CD4-positive, alpha-beta T cell (primary cell): ENCODE measurements at regions not wholly inside any gene's neighbourhood (a gene's known extent, or its start where the extent isn't known, plus 50 kb on each side); places are given as distances from the start of the nearest gene placed in this dataset.

Experiments used
- ATAC-seq: fragments of 200-7000 bp; cut with Tn5 transposase; one replicate; pipeline ENCODE4 v1.10.0; 2022; ENCODE audit warnings: mild to moderate bottlenecking; ENCODE audit not compliant: poor library complexity
- CTCF ChIA-PET: fragments of 350-600 bp; sonication (Branson Sonifier 250); formaldehyde crosslinking; loops from one replicate; lab custom pipeline; 2021; ENCODE audit warnings: antibody characterized with exemption, inconsistent platforms; lab: Charles Lee
- POLR2A ChIA-PET: fragments of 350-600 bp; sonication (Branson Sonifier 250); formaldehyde crosslinking; loops from one replicate; lab custom pipeline; 2021; ENCODE audit warnings: antibody characterized with exemption, inconsistent platforms; lab: Charles Lee
- DNase-seq, 14 experiments: peaks; one replicate each; pipeline ENCODE4 v3.0.0-alpha.2; 2013 to 2020; ENCODE audit warnings: mixed read lengths in 2 of 14
- H3K27ac ChIP-seq, 2 donors: one replicate each; pipeline versions ENCODE4 v1.5.1 to v1.7.0; 2013; ENCODE audit warnings: low read length in 2 of 2, low read depth in 1 of 2, mild to moderate bottlenecking in 1 of 2
- H3K27me3 ChIP-seq, 2 experiments: 1 replicate in 1 of 2; 2 replicates in 1 of 2; pipeline versions ENCODE4 v1.6.1 to v1.7.0; 2013; ENCODE audit warnings: low read length in 2 of 2, control low read depth in 1 of 2, mild to moderate bottlenecking in 1 of 2, moderate library complexity in 1 of 2; ENCODE audit not compliant: insufficient read depth in 2 of 2, control insufficient read depth in 1 of 2
- H3K36me3 ChIP-seq: one replicate; pipeline ENCODE4 v1.6.1; 2013; ENCODE audit warnings: low read length, control low read depth; ENCODE audit not compliant: insufficient read depth
- H3K4me1 ChIP-seq: one replicate; pipeline ENCODE4 v1.6.1; 2013; ENCODE audit warnings: low read length, control low read depth; ENCODE audit not compliant: insufficient read depth
- H3K4me3 ChIP-seq: one replicate; pipeline ENCODE4 v1.5.1; 2013; ENCODE audit warnings: mild to moderate bottlenecking, low read length, moderate library complexity
- H3K9me3 ChIP-seq, 2 experiments: 1 replicate in 1 of 2; 2 replicates in 1 of 2; pipeline versions ENCODE4 v1.6.1 to v1.7.0; 2013; ENCODE audit warnings: low read length in 2 of 2, mild to moderate bottlenecking in 2 of 2, control low read depth in 1 of 2, moderate library complexity in 1 of 2; ENCODE audit not compliant: control insufficient read depth in 1 of 2, insufficient read depth in 1 of 2
- H3K27ac Mint-ChIP-seq: one replicate; pipeline ENCODE4 v1.8.0; 2020; ENCODE audit warnings: mixed read lengths
- H3K27me3 Mint-ChIP-seq: one replicate; pipeline ENCODE4 v1.8.0; 2021; ENCODE audit warnings: mixed read lengths
- H3K36me3 Mint-ChIP-seq: one replicate; pipeline ENCODE4 v1.8.0; 2021; ENCODE audit warnings: low read depth, mixed read lengths
- H3K4me1 Mint-ChIP-seq: one replicate; pipeline ENCODE4 v1.8.0; 2021; ENCODE audit warnings: low read depth, mixed read lengths
- H3K4me3 Mint-ChIP-seq: one replicate; pipeline ENCODE4 v1.8.0; 2020; ENCODE audit warnings: mild to moderate bottlenecking, mixed read lengths
- H3K9me3 Mint-ChIP-seq: one replicate; pipeline ENCODE4 v1.8.0; 2020; ENCODE audit warnings: mixed read lengths
- intact Hi-C, 2 experiments: fragments of 100-400 bp; cut with DNase I in 1 of 2; cut with micrococcal nuclease in 1 of 2; formaldehyde crosslinking; loops; one replicate each; pipeline versions ENCODE4 v1.15.1 to v1.9.0; 2023 to 2025; cut with DNase I, micrococcal nuclease
- TF ChIP-seq, protein P1 (sequence below): fragments of 200-600 bp; IDR thresholded peaks from one replicate; pipeline ENCODE4 v1.8.0; 2022; ENCODE audit warnings: antibody characterized with exemption, mild to moderate bottlenecking

DNA sequence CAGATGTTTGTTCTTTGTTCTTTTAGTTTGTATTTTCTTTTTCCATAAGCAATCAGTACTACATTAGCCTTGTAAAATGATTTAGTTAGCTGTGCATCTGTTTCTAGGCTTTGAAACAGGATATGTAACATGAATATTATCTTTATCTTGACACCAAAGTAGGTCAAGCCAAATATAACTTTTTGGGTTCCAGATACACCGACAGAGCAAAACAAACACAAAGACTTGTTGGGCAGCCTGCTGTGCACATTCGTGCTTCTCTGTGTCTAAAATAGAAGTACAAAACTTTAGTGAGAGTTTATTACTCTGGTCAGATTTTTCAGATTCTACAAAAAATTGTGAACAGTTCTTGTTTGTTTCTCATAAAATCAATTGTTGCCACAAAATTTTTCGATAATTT is 1059.3 kb upstream of the GYPC start:
- intact Hi-C loops = no loop called here
- no peak overlapping the region for H3K4me3 ChIP-seq
- H3K27ac ChIP-seq = no peak overlapping the region
- peaks cover 8% of the 10 kb centered on the region for H3K9me3 Mint-ChIP-seq
- TF ChIP-seq, protein P1, sequence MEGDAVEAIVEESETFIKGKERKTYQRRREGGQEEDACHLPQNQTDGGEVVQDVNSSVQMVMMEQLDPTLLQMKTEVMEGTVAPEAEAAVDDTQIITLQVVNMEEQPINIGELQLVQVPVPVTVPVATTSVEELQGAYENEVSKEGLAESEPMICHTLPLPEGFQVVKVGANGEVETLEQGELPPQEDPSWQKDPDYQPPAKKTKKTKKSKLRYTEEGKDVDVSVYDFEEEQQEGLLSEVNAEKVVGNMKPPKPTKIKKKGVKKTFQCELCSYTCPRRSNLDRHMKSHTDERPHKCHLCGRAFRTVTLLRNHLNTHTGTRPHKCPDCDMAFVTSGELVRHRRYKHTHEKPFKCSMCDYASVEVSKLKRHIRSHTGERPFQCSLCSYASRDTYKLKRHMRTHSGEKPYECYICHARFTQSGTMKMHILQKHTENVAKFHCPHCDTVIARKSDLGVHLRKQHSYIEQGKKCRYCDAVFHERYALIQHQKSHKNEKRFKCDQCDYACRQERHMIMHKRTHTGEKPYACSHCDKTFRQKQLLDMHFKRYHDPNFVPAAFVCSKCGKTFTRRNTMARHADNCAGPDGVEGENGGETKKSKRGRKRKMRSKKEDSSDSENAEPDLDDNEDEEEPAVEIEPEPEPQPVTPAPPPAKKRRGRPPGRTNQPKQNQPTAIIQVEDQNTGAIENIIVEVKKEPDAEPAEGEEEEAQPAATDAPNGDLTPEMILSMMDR = no peak
- ChIA-PET CTCF (no interaction called here), POLR2A (no interaction called here)
- ATAC-seq (no peak), DNase-seq (no peak)
- H3K4me3 Mint-ChIP-seq = no peak overlapping the region
- no peaks in the 10 kb centered on the region for H3K9me3 ChIP-seq
- no peaks in the 10 kb centered on the region for H3K36me3 ChIP-seq
- no peaks in the 10 kb centered on the region for H3K4me1 ChIP-seq
- H3K27me3 ChIP-seq = no peaks in the 10 kb centered on the region
- no peaks in the 10 kb centered on the region for H3K4me1 Mint-ChIP-seq
- no peak overlapping the region for H3K27ac Mint-ChIP-seq
- no peaks in the 10 kb centered on the region for H3K27me3 Mint-ChIP-seq
- no peaks in the 10 kb centered on the region for H3K36me3 Mint-ChIP-seq

DNA sequence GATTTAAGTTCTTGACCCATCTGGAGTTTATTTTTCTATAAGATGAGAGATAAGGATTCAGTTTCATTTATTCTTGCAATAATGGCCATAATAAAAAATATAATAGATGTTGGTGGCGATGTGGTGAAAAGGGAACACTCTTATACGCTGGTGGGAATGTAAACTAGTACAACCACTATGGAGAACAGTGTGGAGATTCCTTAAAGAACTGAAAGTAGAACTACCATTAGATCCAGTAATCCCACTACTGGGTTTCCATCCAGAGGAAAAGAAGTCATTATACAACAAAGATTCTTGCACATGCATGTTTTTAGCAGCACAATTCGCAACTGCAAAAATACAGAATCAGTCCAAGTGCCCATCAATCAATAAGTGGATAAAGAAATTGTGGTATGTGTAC is 1040.5 kb upstream of the GYPC start:
- H3K36me3 Mint-ChIP-seq = no peaks in the 10 kb centered on the region
- DNase-seq = no peak
- POLR2A ChIA-PET = no interaction called here
- Histone ChIP-seq H3K27me3 (no peaks in the 10 kb centered on the region), H3K4me3 (no peak overlapping the region), H3K36me3 (no peaks in the 10 kb centered on the region), H3K27ac (no peak overlapping the region), H3K9me3 (peaks cover 0 to 4% of the 10 kb centered on the region in 2 experiments), H3K4me1 (no peaks in the 10 kb centered on the region)
- intact Hi-C loops = no loop called here
- no peak overlapping the region for H3K27ac Mint-ChIP-seq
- H3K27me3 Mint-ChIP-seq = no peaks in the 10 kb centered on the region
- H3K9me3 Mint-ChIP-seq = peaks cover 3% of the 10 kb centered on the region
- H3K4me1 Mint-ChIP-seq = no peaks in the 10 kb centered on the region
- CTCF ChIA-PET = no interaction called here
- no peak overlapping the region for H3K4me3 Mint-ChIP-seq
- TF ChIP-seq, protein P1 = no peak
- no peak for ATAC-seq

DNA sequence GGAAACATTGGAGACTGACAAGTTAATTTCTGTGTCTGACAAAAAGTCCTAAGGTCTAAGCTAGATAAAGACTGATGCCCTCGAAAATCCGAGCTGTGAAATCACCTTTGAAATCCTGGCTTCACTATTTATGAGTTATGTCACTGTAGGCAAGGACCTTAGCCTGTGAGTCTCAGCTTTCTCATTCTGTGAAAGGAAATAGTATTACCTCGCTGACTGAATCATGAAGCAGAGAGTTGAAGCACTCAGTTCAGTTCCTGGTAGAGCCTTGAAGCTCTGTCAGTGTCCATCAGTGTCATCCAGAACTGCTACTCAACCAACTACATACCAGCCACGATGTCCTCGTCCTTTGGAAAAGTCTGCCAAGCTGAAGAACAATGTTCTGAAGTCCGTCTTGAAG is 1025.6 kb upstream of the GYPC start:
- no peaks in the 10 kb centered on the region for H3K36me3 Mint-ChIP-seq
- TF ChIP-seq, protein P1 = no peak
- H3K27me3 Mint-ChIP-seq = no peaks in the 10 kb centered on the region

More for the DNA sequence above, 1025.6 kb upstream of the GYPC start:
- Histone ChIP-seq H3K9me3 (no peaks in the 10 kb centered on the region), H3K36me3 (no peaks in the 10 kb centered on the region), H3K27me3 (no peaks in the 10 kb centered on the region), H3K4me3 (no peak overlapping the region), H3K27ac (no peak overlapping the region), H3K4me1 (no peaks in the 10 kb centered on the region)
- no peaks in the 10 kb centered on the region for H3K4me1 Mint-ChIP-seq
- intact Hi-C loops = no loop called here
- no peak overlapping the region for H3K4me3 Mint-ChIP-seq
- no peak for ATAC-seq
- no peak for DNase-seq
- peaks cover 19% of the 10 kb centered on the region for H3K9me3 Mint-ChIP-seq
- H3K27ac Mint-ChIP-seq = no peak overlapping the region
- POLR2A ChIA-PET = no interaction called here
- CTCF ChIA-PET = no interaction called here
